ENCODE measurements at regions not wholly inside any gene's neighbourhood (a gene's known extent, or its start where the extent isn't known, plus 50 kb on each side); places are given as distances from the start of the nearest gene placed in this dataset.
A peak's percentile ranks its signal among the peaks of the same experiment; 100 is the strongest.

GRCh38 chr15:100703032-100703578 lies 100.7 kb downstream of the ASB7 start:
- H3K9me3 Mint-ChIP-seq: no peaks in the 10 kb centered on the region
- no peaks in the 10 kb centered on the region for H3K4me1 Mint-ChIP-seq
- H3K27ac Mint-ChIP-seq (ENCODE audit: low read depth): no peak overlapping the region
- no peak for ATAC-seq (replicated peaks; ENCODE audit: extremely low read depth, poor library complexity, severe bottlenecking)
- no peak overlapping the region for H3K4me3 Mint-ChIP-seq
- peaks cover 56% of the 10 kb centered on the region for H3K27me3 Mint-ChIP-seq
- no peaks in the 10 kb centered on the region for H3K36me3 Mint-ChIP-seq (ENCODE audit: insufficient read depth)
- no peak for DNase-seq (ENCODE audit: low spot score in 2 of 2)

- H3K27me3 Mint-ChIP-seq: peaks cover 62% of the 10 kb centered on the region
- no peaks in the 10 kb centered on the region for H3K4me1 Mint-ChIP-seq
- no peak overlapping the region for H3K27ac Mint-ChIP-seq (ENCODE audit: low read depth)
- DNase-seq (ENCODE audit: low spot score in 2 of 2): no peak
- H3K36me3 Mint-ChIP-seq (ENCODE audit: insufficient read depth): no peaks in the 10 kb centered on the region
- H3K9me3 Mint-ChIP-seq: no peaks in the 10 kb centered on the region
- ATAC-seq (replicated peaks; ENCODE audit: extremely low read depth, poor library complexity, severe bottlenecking): no peak
- H3K4me3 Mint-ChIP-seq: no peak overlapping the region
These were observed 101.3 kb downstream of the ASB7 start for GRCh38 chr15:100703671-100704070.

- Mint-ChIP-seq H3K4me3 (no peak overlapping the region), H3K27ac (ENCODE audit: low read depth) (no peak overlapping the region), H3K27me3 (peaks cover 64% of the 10 kb centered on the region), H3K9me3 (peaks cover under 1% of the 10 kb centered on the region), H3K4me1 (no peaks in the 10 kb centered on the region), H3K36me3 (ENCODE audit: insufficient read depth) (peaks cover under 1% of the 10 kb centered on the region)
- no peak for DNase-seq (ENCODE audit: low spot score in 2 of 2)
- ATAC-seq (replicated peaks; ENCODE audit: extremely low read depth, poor library complexity, severe bottlenecking): no peak
These were observed 102.1 kb downstream of the ASB7 start for GRCh38 chr15:100704281-100705055.

GRCh38 chr15:100705065-100705464 lies 102.7 kb downstream of the ASB7 start:
- no peak for DNase-seq (ENCODE audit: low spot score in 2 of 2)
- ATAC-seq (replicated peaks; ENCODE audit: extremely low read depth, poor library complexity, severe bottlenecking): no peak
- H3K27me3 Mint-ChIP-seq: peaks cover 64% of the 10 kb centered on the region
- no peaks in the 10 kb centered on the region for H3K4me1 Mint-ChIP-seq
- H3K27ac Mint-ChIP-seq (ENCODE audit: low read depth): no peak overlapping the region
- peaks cover 6% of the 10 kb centered on the region for H3K9me3 Mint-ChIP-seq
- H3K4me3 Mint-ChIP-seq: no peak overlapping the region
- peaks cover 1% of the 10 kb centered on the region for H3K36me3 Mint-ChIP-seq (ENCODE audit: insufficient read depth)

GRCh38 chr15:100705841-100706240 lies 103.5 kb downstream of the ASB7 start:
- Mint-ChIP-seq H3K27ac (ENCODE audit: low read depth) (no peak overlapping the region), H3K27me3 (peaks cover 64% of the 10 kb centered on the region), H3K4me3 (no peak overlapping the region), H3K9me3 (peaks cover 9% of the 10 kb centered on the region), H3K4me1 (no peaks in the 10 kb centered on the region), H3K36me3 (ENCODE audit: insufficient read depth) (peaks cover 1% of the 10 kb centered on the region)
- no peak for ATAC-seq (replicated peaks; ENCODE audit: extremely low read depth, poor library complexity, severe bottlenecking)
- DNase-seq (ENCODE audit: low spot score in 2 of 2): no peak

- Mint-ChIP-seq H3K36me3 (ENCODE audit: insufficient read depth) (peaks cover 1% of the 10 kb centered on the region), H3K9me3 (peaks cover 9% of the 10 kb centered on the region), H3K4me3 (no peak overlapping the region), H3K27ac (ENCODE audit: low read depth) (no peak overlapping the region), H3K4me1 (no peaks in the 10 kb centered on the region), H3K27me3 (peaks cover 58% of the 10 kb centered on the region)
- ATAC-seq (replicated peaks; ENCODE audit: extremely low read depth, poor library complexity, severe bottlenecking) (no peak), DNase-seq (ENCODE audit: low spot score in 2 of 2) (no peak)
These were observed 104.8 kb downstream of the ASB7 start for GRCh38 chr15:100707229-100707628.

GRCh38 chr15:100708916-100709315 lies 106.5 kb downstream of the ASB7 start:
- Mint-ChIP-seq H3K4me3 (no peak overlapping the region), H3K4me1 (no peaks in the 10 kb centered on the region), H3K36me3 (ENCODE audit: insufficient read depth) (peaks cover 1% of the 10 kb centered on the region), H3K27ac (ENCODE audit: low read depth) (no peak overlapping the region), H3K9me3 (peaks cover 9% of the 10 kb centered on the region), H3K27me3 (peaks cover 42% of the 10 kb centered on the region)
- ATAC-seq (replicated peaks; ENCODE audit: extremely low read depth, poor library complexity, severe bottlenecking): no peak
- DNase-seq (ENCODE audit: low spot score in 2 of 2): no peak

- Mint-ChIP-seq H3K4me3 (no peak overlapping the region), H3K27ac (ENCODE audit: low read depth) (no peak overlapping the region), H3K27me3 (peaks cover 28% of the 10 kb centered on the region), H3K9me3 (peaks cover 9% of the 10 kb centered on the region), H3K36me3 (ENCODE audit: insufficient read depth) (peaks cover 1% of the 10 kb centered on the region), H3K4me1 (no peaks in the 10 kb centered on the region)
- peak; percentile 60 for ATAC-seq (replicated peaks; ENCODE audit: extremely low read depth, poor library complexity, severe bottlenecking)
- DNase-seq (ENCODE audit: low spot score in 2 of 2): no peak
These were observed 107.8 kb downstream of the ASB7 start for GRCh38 chr15:100710222-100710621.

GRCh38 chr15:100710744-100711515 lies 108.5 kb downstream of the ASB7 start:
- ATAC-seq (replicated peaks; ENCODE audit: extremely low read depth, poor library complexity, severe bottlenecking) (no peak), DNase-seq (ENCODE audit: low spot score in 2 of 2) (no peak)
- Mint-ChIP-seq H3K27ac (ENCODE audit: low read depth) (no peak overlapping the region), H3K4me3 (no peak overlapping the region), H3K27me3 (peaks cover 23% of the 10 kb centered on the region), H3K4me1 (no peaks in the 10 kb centered on the region), H3K9me3 (peaks cover 9% of the 10 kb centered on the region), H3K36me3 (ENCODE audit: insufficient read depth) (peaks cover 1% of the 10 kb centered on the region)

GRCh38 chr15:100711516-100712021 lies 109.2 kb downstream of the ASB7 start:
- Mint-ChIP-seq H3K4me1 (no peaks in the 10 kb centered on the region), H3K27me3 (peaks cover 23% of the 10 kb centered on the region), H3K9me3 (peaks cover 9% of the 10 kb centered on the region), H3K27ac (ENCODE audit: low read depth) (no peak overlapping the region), H3K36me3 (ENCODE audit: insufficient read depth) (peaks cover 1% of the 10 kb centered on the region), H3K4me3 (no peak overlapping the region)
- ATAC-seq (replicated peaks; ENCODE audit: extremely low read depth, poor library complexity, severe bottlenecking): no peak
- DNase-seq (ENCODE audit: low spot score in 2 of 2): no peak

GRCh38 chr15:100712226-100712625 lies 109.8 kb downstream of the ASB7 start:
- Mint-ChIP-seq H3K36me3 (ENCODE audit: insufficient read depth) (peaks cover 1% of the 10 kb centered on the region), H3K27ac (ENCODE audit: low read depth) (no peak overlapping the region), H3K4me3 (no peak overlapping the region), H3K9me3 (peaks cover 9% of the 10 kb centered on the region), H3K27me3 (peaks cover 19% of the 10 kb centered on the region), H3K4me1 (no peaks in the 10 kb centered on the region)
- no peak for ATAC-seq (replicated peaks; ENCODE audit: extremely low read depth, poor library complexity, severe bottlenecking)
- DNase-seq (ENCODE audit: low spot score in 2 of 2): no peak

GRCh38 chr15:100713163-100713867 lies 110.9 kb downstream of the ASB7 start:
- Mint-ChIP-seq H3K4me1 (no peaks in the 10 kb centered on the region), H3K4me3 (no peak overlapping the region), H3K27ac (ENCODE audit: low read depth) (no peak overlapping the region), H3K9me3 (peaks cover 9% of the 10 kb centered on the region), H3K27me3 (peaks cover 19% of the 10 kb centered on the region), H3K36me3 (ENCODE audit: insufficient read depth) (peaks cover 1% of the 10 kb centered on the region)
- ATAC-seq (replicated peaks; ENCODE audit: extremely low read depth, poor library complexity, severe bottlenecking): no peak
- no peak for DNase-seq (ENCODE audit: low spot score in 2 of 2)

Data from central memory CD8-positive, alpha-beta T cell (primary cell).